IMR-90 (cell line): ENCODE measurements at regions not wholly inside any gene's neighbourhood (a gene's known extent, or its start where the extent isn't known, plus 50 kb on each side); places are given as distances from the start of the nearest gene placed in this dataset.

Experiments
- ATAC-seq: fragments of 200-7000 bp; cut with Tn5 transposase; 2 replicates; pipeline ENCODE4 v1.9.1; 2020; ENCODE audit warnings: low read depth, mild to moderate bottlenecking, moderate library complexity
- BruUV-seq: library from RNA; stranded (reverse); fragments of 400-500 nt; replicated peaks from 2 replicates; lab custom pipeline; 2021; lab: Mats Ljungman, UMichigan
- CTCF ChIA-PET: fragments of 300-600 bp; formaldehyde crosslinking; extraction: SDS; loops from one replicate; lab custom pipeline; 2021; ENCODE audit warnings: antibody characterized with exemption; lab: Yijun Ruan, JAX
- POLR2A ChIA-PET: fragments of 300-600 bp; sonication (Branson Sonifier 250); formaldehyde crosslinking; loops from one replicate; lab custom pipeline; 2022; ENCODE audit warnings: antibody characterized with exemption; ENCODE audit not compliant: unreplicated experiment; lab: Charles Lee
- DNase-seq: peaks from one replicate; pipeline ENCODE4 v3.0.0; 2013
- H2AFZ ChIP-seq: replicated peaks from 2 replicates; pipeline ENCODE3; 2013; ENCODE audit warnings: low read length, mild to moderate bottlenecking; ENCODE audit not compliant: poor library complexity
- H2AK5ac ChIP-seq: 2 replicates; pipeline ENCODE4 v1.6.1; 2013; ENCODE audit warnings: low read depth, low read length, inconsistent platforms
- H2AK9ac ChIP-seq: replicated peaks from 2 replicates; pipeline ENCODE3; 2013; ENCODE audit warnings: mild to moderate bottlenecking, low read depth, low read length, moderate library complexity; ENCODE audit not compliant: poor library complexity
- H2BK120ac ChIP-seq: 2 replicates; pipeline ENCODE4 v1.6.1; 2013; ENCODE audit warnings: low read depth, low read length, inconsistent platforms
- H2BK15ac ChIP-seq: 3 replicates; pipeline ENCODE4 v1.6.1; 2013; ENCODE audit warnings: low read depth, low read length, inconsistent platforms
- H2BK20ac ChIP-seq: 2 replicates; pipeline ENCODE4 v1.6.1; 2013; ENCODE audit warnings: low read depth, mild to moderate bottlenecking, inconsistent platforms, low read length, moderate library complexity
- H2BK5ac ChIP-seq: 2 replicates; pipeline ENCODE4 v1.6.1; 2013; ENCODE audit warnings: mild to moderate bottlenecking, low read depth, low read length, inconsistent platforms; ENCODE audit not compliant: poor library complexity, severe bottlenecking
- H3K14ac ChIP-seq: replicated peaks from 2 replicates; pipeline ENCODE4 v1.6.1; 2013; ENCODE audit warnings: low read depth, low read length, inconsistent platforms
- H3K18ac ChIP-seq: 2 replicates; pipeline ENCODE4 v1.6.1; 2013; ENCODE audit warnings: low read depth, low read length, control low read depth
- H3K23ac ChIP-seq: 2 replicates; pipeline ENCODE4 v1.6.1; 2013; ENCODE audit warnings: low read depth, low read length, inconsistent platforms
- H3K27ac ChIP-seq: 2 replicates; pipeline ENCODE4 v1.5.1; 2013; ENCODE audit warnings: mild to moderate bottlenecking, control low read depth, low read length; ENCODE audit not compliant: insufficient read depth
- H3K27me3 ChIP-seq: 2 replicates; pipeline ENCODE4 v1.6.1; 2013; ENCODE audit warnings: low read length; ENCODE audit not compliant: control insufficient read depth, insufficient read depth
- H3K36me3 ChIP-seq: 2 replicates; pipeline ENCODE4 v1.6.1; 2013; ENCODE audit warnings: low read length, mixed read lengths; ENCODE audit not compliant: control insufficient read depth, insufficient read depth
- H3K4ac ChIP-seq: 2 replicates; pipeline ENCODE4 v1.6.1; 2013; ENCODE audit warnings: low read depth, low read length, inconsistent platforms
- H3K4me1 ChIP-seq: 2 replicates; pipeline ENCODE4 v1.6.1; 2013; ENCODE audit warnings: low read length, mixed read lengths; ENCODE audit not compliant: control insufficient read depth, insufficient read depth
- H3K4me2 ChIP-seq: 2 replicates; pipeline ENCODE4 v1.6.1; 2013; ENCODE audit warnings: low read depth, mild to moderate bottlenecking, control low read depth, low read length, moderate library complexity
- H3K4me3 ChIP-seq: 2 replicates; pipeline ENCODE4 v1.5.1; 2013; ENCODE audit warnings: low read depth, mild to moderate bottlenecking, control low read depth, low read length, moderate library complexity; ENCODE audit not compliant: insufficient read depth
- H3K56ac ChIP-seq: 2 replicates; pipeline ENCODE4 v1.6.1; 2013; ENCODE audit warnings: low read length, inconsistent platforms; ENCODE audit not compliant: insufficient read depth; ENCODE audit errors: extremely low read depth
- H3K79me1 ChIP-seq, 2 experiments: 2 replicates each; pipeline ENCODE4 v1.6.1; 2013; ENCODE audit warnings: low read length in 2 of 2, inconsistent platforms in 1 of 2, low read depth in 1 of 2
- H3K9ac ChIP-seq: 2 replicates; pipeline ENCODE4 v1.6.1; 2013; ENCODE audit warnings: low read depth, low read length, control low read depth
- H3K9me1 ChIP-seq: 2 replicates; pipeline ENCODE4 v1.6.1; 2013; ENCODE audit warnings: low read length, inconsistent platforms; ENCODE audit not compliant: insufficient read depth
- H3K9me3 ChIP-seq: 2 replicates; pipeline ENCODE4 v1.6.1; 2013; ENCODE audit warnings: low read length; ENCODE audit not compliant: control insufficient read depth, insufficient read depth
- H4K20me1 ChIP-seq: 2 replicates; pipeline ENCODE4 v1.6.1; 2013; ENCODE audit warnings: low read length, inconsistent platforms; ENCODE audit not compliant: insufficient read depth
- H4K5ac ChIP-seq: 2 replicates; pipeline ENCODE4 v1.6.1; 2013; ENCODE audit warnings: mild to moderate bottlenecking, low read depth, low read length, control low read depth
- H4K8ac ChIP-seq, 2 experiments: 2 replicates each; pipeline ENCODE4 v1.6.1; 2013; ENCODE audit warnings: low read depth in 2 of 2, low read length in 2 of 2, control low read depth in 1 of 2, inconsistent platforms in 1 of 2
- H4K91ac ChIP-seq: 2 replicates; pipeline ENCODE4 v1.6.1; 2013; ENCODE audit warnings: low read depth, low read length, inconsistent platforms; ENCODE audit not compliant: insufficient read depth
- FOS ChIP-seq: fragments of 150-350 bp; IDR thresholded peaks from 2 replicates; pipeline ENCODE4 v1.6.1; 2016; ENCODE audit warnings: low read depth, low read length
- dilution Hi-C: fragments of 300-500 bp; cut with HindIII; formaldehyde crosslinking; loops from one replicate; pipeline ENCODE4 v1.14.3; 2018; ENCODE audit warnings: low sequenced_read_pairs; ENCODE audit not compliant: unreplicated experiment
- in situ Hi-C: fragments of 300-500 bp; cut with MboI; formaldehyde crosslinking; loops from 3 replicates; pipeline ENCODE4 v1.14.3; 2019; ENCODE audit warnings: low sequenced_read_pairs, inconsistent platforms, mixed read lengths
- intact Hi-C: fragments of 100-400 bp; cut with micrococcal nuclease; formaldehyde crosslinking; loops from 2 replicates; pipeline ENCODE4 v1.10.0; 2022

GRCh38 chr5:44900273-44900954 is 91.7 kb downstream of the MRPS30 start:
- H4K20me1 ChIP-seq: no peaks in the 10 kb centered on the region
- no peak overlapping the region for H2BK20ac ChIP-seq
- no peak overlapping the region for H4K8ac ChIP-seq
- H3K4ac ChIP-seq: no peak overlapping the region
- DNase-seq (no peak), ATAC-seq (no peak)
- no peak overlapping the region for H3K23ac ChIP-seq
- no peak overlapping the region for H3K56ac ChIP-seq
- H3K4me1 ChIP-seq: no peaks in the 10 kb centered on the region
- TF ChIP-seq FOS: no peak
- H3K14ac ChIP-seq: no peak overlapping the region
- H4K5ac ChIP-seq: no peak overlapping the region
- H2AFZ ChIP-seq: no peak overlapping the region
- H2BK5ac ChIP-seq: no peak overlapping the region
- ChIA-PET CTCF (interaction anchor here (0.7 kb wide), 2 partner anchors 147 to 182 kb away, joined by 3 read pairs; no protein-coding TSS in a partner anchor), POLR2A (no interaction called here)
- H3K27ac ChIP-seq: no peak overlapping the region
- no peak overlapping the region for H3K9ac ChIP-seq
- no TSS peak for BruUV-seq
- H2BK120ac ChIP-seq: no peak overlapping the region
- H4K91ac ChIP-seq: no peak overlapping the region
- no peak overlapping the region for H3K4me2 ChIP-seq
- no peaks in the 10 kb centered on the region for H3K79me1 ChIP-seq
- no peaks in the 10 kb centered on the region for H3K27me3 ChIP-seq
- no peaks in the 10 kb centered on the region for H3K9me1 ChIP-seq
- H3K4me3 ChIP-seq: no peak overlapping the region
- no peak overlapping the region for H2AK9ac ChIP-seq
- H3K36me3 ChIP-seq: no peaks in the 10 kb centered on the region
- no peak overlapping the region for H2AK5ac ChIP-seq
- no peak overlapping the region for H3K18ac ChIP-seq
- in situ Hi-C loops (no loop called here), intact Hi-C loops (no loop called here), dilution Hi-C loops (no loop called here)
- 0 out of 2 replicates have a peak, but pooled peaks cover 4% of the 10 kb centered on the region for H3K9me3 ChIP-seq
- H2BK15ac ChIP-seq: no peak overlapping the region
